H9 (cell line): ENCODE measurements at regions not wholly inside any gene's neighbourhood (a gene's known extent, or its start where the extent isn't known, plus 50 kb on each side); places are given as distances from the start of the nearest gene placed in this dataset.

ENCODE experiments used
- DNase-seq: peaks from one replicate; pipeline ENCODE4 v3.0.0-alpha.2; 2017
- H2AFZ ChIP-seq: one replicate; pipeline ENCODE4 v1.6.1; 2013; ENCODE audit warnings: mild to moderate bottlenecking, low read length, control low read depth, moderate library complexity
- H2AK5ac ChIP-seq: 2 replicates; pipeline ENCODE4 v1.6.1; 2013; ENCODE audit warnings: low read length, control low read depth, mixed read lengths; ENCODE audit not compliant: insufficient read length
- H2BK120ac ChIP-seq: one replicate; pipeline ENCODE4 v1.6.1; 2013; ENCODE audit warnings: low read depth, mild to moderate bottlenecking, low read length, control low read depth, inconsistent platforms; ENCODE audit not compliant: poor library complexity, severe bottlenecking
- H2BK12ac ChIP-seq: 2 replicates; pipeline ENCODE4 v1.6.1; 2013; ENCODE audit warnings: low read length, control low read depth, mixed read lengths, low read depth; ENCODE audit not compliant: insufficient read length
- H2BK15ac ChIP-seq: 2 replicates; pipeline ENCODE4 v1.6.1; 2013; ENCODE audit warnings: low read depth, low read length, control low read depth
- H2BK20ac ChIP-seq: one replicate; pipeline ENCODE4 v1.6.1; 2013; ENCODE audit warnings: low read depth, mild to moderate bottlenecking, low read length, control low read depth, inconsistent platforms; ENCODE audit not compliant: poor library complexity, severe bottlenecking
- H2BK5ac ChIP-seq: 2 replicates; pipeline ENCODE4 v1.6.1; 2013; ENCODE audit warnings: low read length, control low read depth, mixed read lengths; ENCODE audit not compliant: insufficient read length
- H3K14ac ChIP-seq: 2 replicates; pipeline ENCODE4 v1.6.1; 2013; ENCODE audit warnings: low read length, control low read depth; ENCODE audit not compliant: insufficient read depth
- H3K18ac ChIP-seq: 2 replicates; pipeline ENCODE4 v1.6.1; 2013; ENCODE audit warnings: low read depth, mild to moderate bottlenecking, mixed read lengths, low read length, control low read depth; ENCODE audit not compliant: insufficient read length
- H3K23ac ChIP-seq: 2 replicates; pipeline ENCODE4 v1.6.1; 2013; ENCODE audit warnings: low read length, control low read depth, mixed read lengths, low read depth; ENCODE audit not compliant: insufficient read length
- H3K23me2 ChIP-seq: 2 replicates; pipeline ENCODE4 v1.6.1; 2013; ENCODE audit warnings: low read depth, mild to moderate bottlenecking, mixed read lengths, low read length, control low read depth; ENCODE audit not compliant: insufficient read length, poor library complexity, severe bottlenecking
- H3K27ac ChIP-seq: 2 replicates; pipeline ENCODE4 v1.5.1; 2013; ENCODE audit warnings: low read length, control low read depth, mixed read lengths, low read depth; ENCODE audit not compliant: insufficient read length
- H3K27me3 ChIP-seq: 2 replicates; pipeline ENCODE4 v1.6.1; 2013; ENCODE audit warnings: low read length, control low read depth, inconsistent platforms; ENCODE audit not compliant: insufficient read depth
- H3K4ac ChIP-seq: 2 replicates; pipeline ENCODE4 v1.6.1; 2013; ENCODE audit warnings: low read depth, mild to moderate bottlenecking, control low read depth, inconsistent platforms, low read length, moderate library complexity
- H3K4me1 ChIP-seq: 2 replicates; pipeline ENCODE4 v1.6.1; 2013; ENCODE audit warnings: low read length, control low read depth, inconsistent platforms; ENCODE audit not compliant: insufficient read depth
- H3K4me2 ChIP-seq: 2 replicates; pipeline ENCODE4 v1.6.1; 2013; ENCODE audit warnings: low read length, control low read depth, mixed read lengths; ENCODE audit not compliant: insufficient read length, insufficient read depth
- H3K56ac ChIP-seq: 2 replicates; pipeline ENCODE4 v1.6.1; 2013; ENCODE audit warnings: low read depth, mild to moderate bottlenecking, mixed read lengths, low read length, control low read depth; ENCODE audit not compliant: insufficient read length
- H3K79me1 ChIP-seq: 2 replicates; pipeline ENCODE4 v1.6.1; 2013; ENCODE audit warnings: low read depth, mild to moderate bottlenecking, moderate library complexity, low read length, control low read depth, inconsistent platforms; ENCODE audit not compliant: insufficient read depth, poor library complexity, severe bottlenecking
- H3K79me2 ChIP-seq: 2 replicates; pipeline ENCODE4 v1.6.1; 2013; ENCODE audit warnings: low read length, control low read depth, inconsistent platforms; ENCODE audit not compliant: insufficient read depth
- H3K9ac ChIP-seq: 2 replicates; pipeline ENCODE4 v1.6.1; 2013; ENCODE audit warnings: low read length, control low read depth, mixed read lengths; ENCODE audit not compliant: insufficient read length; ENCODE audit errors: extremely low read depth
- H3K9me3 ChIP-seq: one replicate; pipeline ENCODE4 v1.6.1; 2013; ENCODE audit warnings: low read depth, low read length, inconsistent platforms; ENCODE audit not compliant: control insufficient read depth
- H3T11ph ChIP-seq: one replicate; pipeline ENCODE4 v1.6.1; 2013; ENCODE audit warnings: mild to moderate bottlenecking, low read length, control low read depth, inconsistent platforms
- H4K20me1 ChIP-seq: one replicate; pipeline ENCODE4 v1.6.1; 2013; ENCODE audit not compliant: control insufficient read depth, insufficient read length, insufficient read depth
- H4K5ac ChIP-seq: 2 replicates; pipeline ENCODE4 v1.6.1; 2013; ENCODE audit warnings: low read depth, mild to moderate bottlenecking, mixed read lengths, low read length, control low read depth; ENCODE audit not compliant: insufficient read length
- H4K8ac ChIP-seq: replicated peaks from 2 replicates; pipeline ENCODE4 v1.6.1; 2013; ENCODE audit warnings: low read length, control low read depth, mixed read lengths, low read depth; ENCODE audit not compliant: insufficient read length
- H4K91ac ChIP-seq: 2 replicates; pipeline ENCODE4 v1.6.1; 2013; ENCODE audit warnings: low read depth, mild to moderate bottlenecking, moderate library complexity, mixed read lengths, low read length, control low read depth; ENCODE audit not compliant: insufficient read length
- H3K27ac Mint-ChIP-seq, 3 experiments: 2 replicates in 2 of 3; 3 replicates in 1 of 3; pipeline ENCODE4 v1.8.0; 2020 to 2021; ENCODE audit warnings: mixed read lengths in 3 of 3, mild to moderate bottlenecking in 1 of 3, moderate library complexity in 1 of 3
- H3K27me3 Mint-ChIP-seq: 2 replicates; pipeline ENCODE4 v1.8.0; 2021; ENCODE audit warnings: low read depth, mild to moderate bottlenecking, moderate library complexity, mixed read lengths
- H3K36me3 Mint-ChIP-seq, 3 experiments: 2 replicates in 2 of 3; 3 replicates in 1 of 3; pipeline ENCODE4 v1.8.0; 2020 to 2021; ENCODE audit warnings: low read depth in 3 of 3, mixed read lengths in 3 of 3; ENCODE audit not compliant: insufficient read depth in 1 of 3
- H3K4me1 Mint-ChIP-seq, 2 experiments: 2 replicates each; pipeline ENCODE4 v1.8.0; 2020; ENCODE audit warnings: mixed read lengths in 2 of 2
- H3K4me3 Mint-ChIP-seq, 2 experiments: 2 replicates in 1 of 2; 3 replicates in 1 of 2; pipeline ENCODE4 v1.8.0; 2020 to 2021; ENCODE audit warnings: mild to moderate bottlenecking in 2 of 2, mixed read lengths in 2 of 2, moderate library complexity in 1 of 2
- H3K9me3 Mint-ChIP-seq, 2 experiments: 2 replicates in 1 of 2; 3 replicates in 1 of 2; pipeline ENCODE4 v1.8.0; 2020; ENCODE audit warnings: mild to moderate bottlenecking in 2 of 2, mixed read lengths in 2 of 2, moderate library complexity in 1 of 2
- CTCF ChIP-seq: fragments of 200-600 bp; sonication (generic); conservative IDR thresholded peaks from 3 replicates; pipeline ENCODE4 v1.8.0; 2021; ENCODE audit warnings: antibody characterized with exemption, mild to moderate bottlenecking
- WGBS: extraction: QIAGEN DNeasy Blood & Tissue Kit; methylation state at CpG from one replicate; pipeline ENCODE4 v1.1.7; 2013; ENCODE audit warnings: missing lambda C conversion rate, low lambda C conversion rate, mixed read lengths; ENCODE audit not compliant: insufficient read length; ENCODE audit errors: extremely low coverage; 5-methylcytosine and 5-hydroxymethylcytosine counted together

GRCh38 chr12:97250483-97250882, 212.1 kb upstream of the RMST start:
- TF ChIP-seq CTCF: no peak
- WGBS: no CpG with 5 or more reads among the region's 4 CpGs
- Histone ChIP-seq H3K79me2 (no peaks in the 10 kb centered on the region), H2BK5ac (no peak overlapping the region), H2AFZ (no peak overlapping the region), H3K23ac (no peak overlapping the region), H2AK5ac (no peak overlapping the region), H4K91ac (no peak overlapping the region), H3K27ac (no peak overlapping the region), H3K9me3 (no peaks in the 10 kb centered on the region), H2BK20ac (no peak overlapping the region), H2BK120ac (no peak overlapping the region), H2BK15ac (no peak overlapping the region), H2BK12ac (no peak overlapping the region), H3K27me3 (no peaks in the 10 kb centered on the region), H3K9ac (no peak overlapping the region), H3K14ac (no peak overlapping the region), H3K79me1 (no peaks in the 10 kb centered on the region), H3K18ac (no peak overlapping the region), H3K23me2 (no peaks in the 10 kb centered on the region), H4K5ac (no peak overlapping the region), H3K4ac (no peak overlapping the region), H4K8ac (no peak overlapping the region), H3T11ph (no peak overlapping the region), H3K4me1 (no peaks in the 10 kb centered on the region; the same call in 1 of the 2 replicates), H4K20me1 (no peaks in the 10 kb centered on the region), H3K56ac (no peak overlapping the region), H3K4me2 (no peak overlapping the region)
- Mint-ChIP-seq H3K27ac (no peak overlapping the region), H3K4me1 (peaks cover 33 to 34% of the 10 kb centered on the region in 2 experiments), H3K9me3 (no peaks in the 10 kb centered on the region), H3K4me3 (no peak overlapping the region), H3K27me3 (no peaks in the 10 kb centered on the region), H3K36me3 (no peaks in the 10 kb centered on the region)
- DNase-seq: no peak
